Keratinocyte (primary cell): ENCODE measurements at regions not wholly inside any gene's neighbourhood (a gene's known extent, or its start where the extent isn't known, plus 50 kb on each side); places are given as distances from the start of the nearest gene placed in this dataset.

ENCODE experiments used
- DNase-seq: peaks from one replicate; pipeline ENCODE4 v3.0.0-alpha.2; 2011; ENCODE audit warnings: low read depth, missing footprints, low spot score
- FAIRE-seq: peaks from 2 replicates; lab custom pipeline; 2011; peaks lifted over from hg19 to GRCh38; lab: Jason Lieb, UNC
- H2AFZ ChIP-seq: 2 replicates; pipeline ENCODE4 v1.6.0; 2012; ENCODE audit warnings: low read length, control low read depth, inconsistent platforms; ENCODE audit not compliant: control insufficient read depth
- H3K27ac ChIP-seq: 2 replicates; pipeline ENCODE4 v1.5.1; 2011; ENCODE audit warnings: low read length; ENCODE audit not compliant: control insufficient read depth, insufficient read depth
- H3K27me3 ChIP-seq: 3 replicates; pipeline ENCODE4 v1.6.0; 2011; ENCODE audit warnings: low read length; ENCODE audit not compliant: control insufficient read depth, insufficient read depth; ENCODE audit errors: extremely low read depth
- H3K36me3 ChIP-seq, 2 experiments: 2 replicates in 1 of 2; 3 replicates in 1 of 2; pipeline ENCODE4 v1.5.1; 2011; ENCODE audit warnings: low read length in 2 of 2, mild to moderate bottlenecking in 1 of 2; ENCODE audit not compliant: control insufficient read depth in 2 of 2, insufficient read depth in 2 of 2; ENCODE audit errors: extremely low read depth in 1 of 2
- H3K4me1 ChIP-seq: 3 replicates; pipeline ENCODE4 v1.5.1; 2011; ENCODE audit warnings: low read length; ENCODE audit not compliant: control insufficient read depth, insufficient read depth; ENCODE audit errors: extremely low read depth
- H3K4me2 ChIP-seq: 3 replicates; pipeline ENCODE4 v1.6.0; 2011; ENCODE audit warnings: low read depth, low read length; ENCODE audit not compliant: control insufficient read depth, insufficient read depth; ENCODE audit errors: extremely low read depth
- H3K4me3 ChIP-seq, 3 experiments: fragments of 200-600 bp in 1 of 3; sonication (generic) in 1 of 3; 2 replicates in 2 of 3; 3 replicates in 1 of 3; pipeline ENCODE4 v1.5.1; 2011 to 2016; ENCODE audit warnings: low read length in 3 of 3, mild to moderate bottlenecking in 3 of 3, control low read depth in 2 of 3, inconsistent platforms in 1 of 3, low read depth in 1 of 3, mixed read lengths in 1 of 3, mixed run types in 1 of 3, moderate library complexity in 1 of 3; ENCODE audit not compliant: control insufficient read depth in 2 of 3, insufficient read depth in 2 of 3; ENCODE audit errors: extremely low read depth in 1 of 3
- H3K79me2 ChIP-seq: 2 replicates; pipeline ENCODE4 v1.6.0; 2012; ENCODE audit warnings: low read length; ENCODE audit not compliant: control insufficient read depth, insufficient read depth
- H3K9ac ChIP-seq: 3 replicates; pipeline ENCODE4 v1.6.0; 2011; ENCODE audit warnings: low read length; ENCODE audit not compliant: control insufficient read depth, insufficient read depth; ENCODE audit errors: extremely low read depth
- H3K9me1 ChIP-seq: 3 replicates; pipeline ENCODE4 v1.6.0; 2011; ENCODE audit warnings: low read length; ENCODE audit not compliant: control insufficient read depth, insufficient read depth; ENCODE audit errors: extremely low read depth
- H3K9me3 ChIP-seq: 2 replicates; pipeline ENCODE4 v1.5.1; 2012; ENCODE audit warnings: low read depth, low read length; ENCODE audit not compliant: control insufficient read depth
- H4K20me1 ChIP-seq: 3 replicates; pipeline ENCODE4 v1.6.0; 2011; ENCODE audit warnings: low read length; ENCODE audit not compliant: control insufficient read depth, insufficient read depth; ENCODE audit errors: extremely low read depth
- CTCF ChIP-seq, 3 experiments: IDR thresholded peaks in 1 of 3; conservative IDR thresholded peaks in 1 of 3; optimal IDR thresholded peaks in 1 of 3; 2 replicates in 2 of 3; 3 replicates in 1 of 3; pipeline versions ENCODE3 to v1.5.1; 2011; ENCODE audit warnings: low read length in 3 of 3, mild to moderate bottlenecking in 3 of 3, moderate library complexity in 2 of 3, control low read depth in 1 of 3, inconsistent platforms in 1 of 3; ENCODE audit not compliant: insufficient read depth in 2 of 3; ENCODE audit errors: extremely low read depth in 1 of 3
- EZH2 ChIP-seq: IDR thresholded peaks from one replicate; pipeline ENCODE4 v1.6.1; 2012; ENCODE audit warnings: inconsistent platforms, mild to moderate bottlenecking, low read length, moderate library complexity
- dilution Hi-C: fragments of 300-500 bp; cut with MboI; formaldehyde crosslinking; loops from one replicate; pipeline ENCODE4 v1.7.0; 2020; ENCODE audit warnings: low sequenced_read_pairs; ENCODE audit not compliant: extremely low pct_ligation_motif_present

- H3K9ac ChIP-seq, result no peak overlapping the region
- DNase-seq, result no peak
- H3K4me2 ChIP-seq, result no peak overlapping the region
- H3K27ac ChIP-seq, result no peak overlapping the region
- no peaks in the 10 kb centered on the region for H3K9me1 ChIP-seq
- H3K4me1 ChIP-seq, result peaks cover 6% of the 10 kb centered on the region
- H3K4me3 ChIP-seq, result no peak overlapping the region
- H3K36me3 ChIP-seq, result no peaks in the 10 kb centered on the region
- H2AFZ ChIP-seq, result no peak overlapping the region
- H3K79me2 ChIP-seq, result no peaks in the 10 kb centered on the region
- no peak for TF ChIP-seq EZH2
- no peak for TF ChIP-seq CTCF (optimal IDR thresholded peaks at IDR 0.05 in 1 of 3, IDR thresholded peaks at IDR 0.05 in 1 of 3, conservative IDR thresholded peaks at IDR 0.05 in 1 of 3; ENCODE audit: extremely low read depth in 1 of 3, insufficient read depth in 2 of 3, low read length in 3 of 3)
- H3K9me3 ChIP-seq, result no peaks in the 10 kb centered on the region
- no peaks in the 10 kb centered on the region for H3K27me3 ChIP-seq
- dilution Hi-C loops, result no loop called here
- no peak for FAIRE-seq
- H4K20me1 ChIP-seq, result no peaks in the 10 kb centered on the region
Measured at GRCh38 chr15:31238906-31239305, 87.7 kb upstream of the KLF13 start.

- Histone ChIP-seq H4K20me1 (no peaks in the 10 kb centered on the region), H3K27ac (no peak overlapping the region), H3K4me2 (no peak overlapping the region), H3K9ac (no peak overlapping the region), H3K27me3 (no peaks in the 10 kb centered on the region), H2AFZ (no peak overlapping the region), H3K4me3 (no peak overlapping the region), H3K4me1 (peaks cover 6% of the 10 kb centered on the region), H3K79me2 (no peaks in the 10 kb centered on the region), H3K9me1 (no peaks in the 10 kb centered on the region), H3K36me3 (no peaks in the 10 kb centered on the region), H3K9me3 (no peaks in the 10 kb centered on the region)
- dilution Hi-C loops, result no loop called here
- TF ChIP-seq CTCF (optimal IDR thresholded peaks at IDR 0.05 in 1 of 3, IDR thresholded peaks at IDR 0.05 in 1 of 3, conservative IDR thresholded peaks at IDR 0.05 in 1 of 3; ENCODE audit: extremely low read depth in 1 of 3, insufficient read depth in 2 of 3, low read length in 3 of 3), result no peak
- no peak for TF ChIP-seq EZH2
- DNase-seq (no peak), FAIRE-seq (no peak)
Measured at GRCh38 chr15:31239409-31239808, 87.2 kb upstream of the KLF13 start.
